H9 (cell line): ENCODE measurements at regions not wholly inside any gene's neighbourhood (a gene's known extent, or its start where the extent isn't known, plus 50 kb on each side); places are given as distances from the start of the nearest gene placed in this dataset.
A peak's percentile ranks its signal among the peaks of the same experiment; 100 is the strongest.

Source experiments
- DNase-seq: peaks from one replicate; pipeline ENCODE4 v3.0.0-alpha.2; 2017
- H2AFZ ChIP-seq: one replicate; pipeline ENCODE4 v1.6.1; 2013; ENCODE audit warnings: mild to moderate bottlenecking, low read length, control low read depth, moderate library complexity
- H2AK5ac ChIP-seq: 2 replicates; pipeline ENCODE4 v1.6.1; 2013; ENCODE audit warnings: low read length, control low read depth, mixed read lengths; ENCODE audit not compliant: insufficient read length
- H2BK120ac ChIP-seq: one replicate; pipeline ENCODE4 v1.6.1; 2013; ENCODE audit warnings: low read depth, mild to moderate bottlenecking, low read length, control low read depth, inconsistent platforms; ENCODE audit not compliant: poor library complexity, severe bottlenecking
- H2BK12ac ChIP-seq: 2 replicates; pipeline ENCODE4 v1.6.1; 2013; ENCODE audit warnings: low read length, control low read depth, mixed read lengths, low read depth; ENCODE audit not compliant: insufficient read length
- H2BK15ac ChIP-seq: 2 replicates; pipeline ENCODE4 v1.6.1; 2013; ENCODE audit warnings: low read depth, low read length, control low read depth
- H2BK20ac ChIP-seq: one replicate; pipeline ENCODE4 v1.6.1; 2013; ENCODE audit warnings: low read depth, mild to moderate bottlenecking, low read length, control low read depth, inconsistent platforms; ENCODE audit not compliant: poor library complexity, severe bottlenecking
- H2BK5ac ChIP-seq: 2 replicates; pipeline ENCODE4 v1.6.1; 2013; ENCODE audit warnings: low read length, control low read depth, mixed read lengths; ENCODE audit not compliant: insufficient read length
- H3K14ac ChIP-seq: 2 replicates; pipeline ENCODE4 v1.6.1; 2013; ENCODE audit warnings: low read length, control low read depth; ENCODE audit not compliant: insufficient read depth
- H3K18ac ChIP-seq: 2 replicates; pipeline ENCODE4 v1.6.1; 2013; ENCODE audit warnings: low read depth, mild to moderate bottlenecking, mixed read lengths, low read length, control low read depth; ENCODE audit not compliant: insufficient read length
- H3K23ac ChIP-seq: 2 replicates; pipeline ENCODE4 v1.6.1; 2013; ENCODE audit warnings: low read length, control low read depth, mixed read lengths, low read depth; ENCODE audit not compliant: insufficient read length
- H3K23me2 ChIP-seq: 2 replicates; pipeline ENCODE4 v1.6.1; 2013; ENCODE audit warnings: low read depth, mild to moderate bottlenecking, mixed read lengths, low read length, control low read depth; ENCODE audit not compliant: insufficient read length, poor library complexity, severe bottlenecking
- H3K27ac ChIP-seq: 2 replicates; pipeline ENCODE4 v1.5.1; 2013; ENCODE audit warnings: low read length, control low read depth, mixed read lengths, low read depth; ENCODE audit not compliant: insufficient read length
- H3K27me3 ChIP-seq: 2 replicates; pipeline ENCODE4 v1.6.1; 2013; ENCODE audit warnings: low read length, control low read depth, inconsistent platforms; ENCODE audit not compliant: insufficient read depth
- H3K4ac ChIP-seq: 2 replicates; pipeline ENCODE4 v1.6.1; 2013; ENCODE audit warnings: low read depth, mild to moderate bottlenecking, control low read depth, inconsistent platforms, low read length, moderate library complexity
- H3K4me1 ChIP-seq: 2 replicates; pipeline ENCODE4 v1.6.1; 2013; ENCODE audit warnings: low read length, control low read depth, inconsistent platforms; ENCODE audit not compliant: insufficient read depth
- H3K4me2 ChIP-seq: 2 replicates; pipeline ENCODE4 v1.6.1; 2013; ENCODE audit warnings: low read length, control low read depth, mixed read lengths; ENCODE audit not compliant: insufficient read length, insufficient read depth
- H3K56ac ChIP-seq: 2 replicates; pipeline ENCODE4 v1.6.1; 2013; ENCODE audit warnings: low read depth, mild to moderate bottlenecking, mixed read lengths, low read length, control low read depth; ENCODE audit not compliant: insufficient read length
- H3K79me1 ChIP-seq: 2 replicates; pipeline ENCODE4 v1.6.1; 2013; ENCODE audit warnings: low read depth, mild to moderate bottlenecking, moderate library complexity, low read length, control low read depth, inconsistent platforms; ENCODE audit not compliant: insufficient read depth, poor library complexity, severe bottlenecking
- H3K79me2 ChIP-seq: 2 replicates; pipeline ENCODE4 v1.6.1; 2013; ENCODE audit warnings: low read length, control low read depth, inconsistent platforms; ENCODE audit not compliant: insufficient read depth
- H3K9ac ChIP-seq: 2 replicates; pipeline ENCODE4 v1.6.1; 2013; ENCODE audit warnings: low read length, control low read depth, mixed read lengths; ENCODE audit not compliant: insufficient read length; ENCODE audit errors: extremely low read depth
- H3K9me3 ChIP-seq: one replicate; pipeline ENCODE4 v1.6.1; 2013; ENCODE audit warnings: low read depth, low read length, inconsistent platforms; ENCODE audit not compliant: control insufficient read depth
- H3T11ph ChIP-seq: one replicate; pipeline ENCODE4 v1.6.1; 2013; ENCODE audit warnings: mild to moderate bottlenecking, low read length, control low read depth, inconsistent platforms
- H4K20me1 ChIP-seq: one replicate; pipeline ENCODE4 v1.6.1; 2013; ENCODE audit not compliant: control insufficient read depth, insufficient read length, insufficient read depth
- H4K5ac ChIP-seq: 2 replicates; pipeline ENCODE4 v1.6.1; 2013; ENCODE audit warnings: low read depth, mild to moderate bottlenecking, mixed read lengths, low read length, control low read depth; ENCODE audit not compliant: insufficient read length
- H4K8ac ChIP-seq: replicated peaks from 2 replicates; pipeline ENCODE4 v1.6.1; 2013; ENCODE audit warnings: low read length, control low read depth, mixed read lengths, low read depth; ENCODE audit not compliant: insufficient read length
- H4K91ac ChIP-seq: 2 replicates; pipeline ENCODE4 v1.6.1; 2013; ENCODE audit warnings: low read depth, mild to moderate bottlenecking, moderate library complexity, mixed read lengths, low read length, control low read depth; ENCODE audit not compliant: insufficient read length
- H3K27ac Mint-ChIP-seq, 3 experiments: 2 replicates in 2 of 3; 3 replicates in 1 of 3; pipeline ENCODE4 v1.8.0; 2020 to 2021; ENCODE audit warnings: mixed read lengths in 3 of 3, mild to moderate bottlenecking in 1 of 3, moderate library complexity in 1 of 3
- H3K27me3 Mint-ChIP-seq: 2 replicates; pipeline ENCODE4 v1.8.0; 2021; ENCODE audit warnings: low read depth, mild to moderate bottlenecking, moderate library complexity, mixed read lengths
- H3K36me3 Mint-ChIP-seq, 3 experiments: 2 replicates in 2 of 3; 3 replicates in 1 of 3; pipeline ENCODE4 v1.8.0; 2020 to 2021; ENCODE audit warnings: low read depth in 3 of 3, mixed read lengths in 3 of 3; ENCODE audit not compliant: insufficient read depth in 1 of 3
- H3K4me1 Mint-ChIP-seq, 2 experiments: 2 replicates each; pipeline ENCODE4 v1.8.0; 2020; ENCODE audit warnings: mixed read lengths in 2 of 2
- H3K4me3 Mint-ChIP-seq, 2 experiments: 2 replicates in 1 of 2; 3 replicates in 1 of 2; pipeline ENCODE4 v1.8.0; 2020 to 2021; ENCODE audit warnings: mild to moderate bottlenecking in 2 of 2, mixed read lengths in 2 of 2, moderate library complexity in 1 of 2
- H3K9me3 Mint-ChIP-seq, 2 experiments: 2 replicates in 1 of 2; 3 replicates in 1 of 2; pipeline ENCODE4 v1.8.0; 2020; ENCODE audit warnings: mild to moderate bottlenecking in 2 of 2, mixed read lengths in 2 of 2, moderate library complexity in 1 of 2
- CTCF ChIP-seq: fragments of 200-600 bp; sonication (generic); conservative IDR thresholded peaks from 3 replicates; pipeline ENCODE4 v1.8.0; 2021; ENCODE audit warnings: antibody characterized with exemption, mild to moderate bottlenecking
- WGBS: extraction: QIAGEN DNeasy Blood & Tissue Kit; methylation state at CpG from one replicate; pipeline ENCODE4 v1.1.7; 2013; ENCODE audit warnings: missing lambda C conversion rate, low lambda C conversion rate, mixed read lengths; ENCODE audit not compliant: insufficient read length; ENCODE audit errors: extremely low coverage; 5-methylcytosine and 5-hydroxymethylcytosine counted together

GRCh38 chr12:108019862-108020261 is 109.2 kb upstream of the WSCD2 start:
- H3K9ac ChIP-seq = no peak overlapping the region
- Mint-ChIP-seq H3K9me3 (no peaks in the 10 kb centered on the region), H3K27ac (no peak overlapping the region), H3K4me3 (no peak overlapping the region), H3K27me3 (peaks cover 39% of the 10 kb centered on the region), H3K4me1 (no peaks in the 10 kb centered on the region), H3K36me3 (no peaks in the 10 kb centered on the region)
- H4K91ac ChIP-seq = no peak overlapping the region
- H2BK5ac ChIP-seq = no peak overlapping the region
- no peak overlapping the region for H3K18ac ChIP-seq
- no peak overlapping the region for H2AFZ ChIP-seq
- H4K8ac ChIP-seq = no peak overlapping the region
- no peak overlapping the region for H3K56ac ChIP-seq
- no peaks in the 10 kb centered on the region for H3K79me2 ChIP-seq
- no peak overlapping the region for H3T11ph ChIP-seq
- TF ChIP-seq CTCF = no peak
- H3K23ac ChIP-seq = no peak overlapping the region
- no peaks in the 10 kb centered on the region for H3K23me2 ChIP-seq
- no peak overlapping the region for H2BK120ac ChIP-seq
- no peaks in the 10 kb centered on the region for H3K27me3 ChIP-seq
- no peaks in the 10 kb centered on the region for H4K20me1 ChIP-seq
- H3K9me3 ChIP-seq = no peaks in the 10 kb centered on the region
- DNase-seq = peak; percentile 20
- WGBS = no CpG with 5 or more reads among the region's 2 CpGs
- H2BK12ac ChIP-seq = no peak overlapping the region
- no peak overlapping the region for H2BK15ac ChIP-seq
- H2AK5ac ChIP-seq = no peak overlapping the region
- H3K4me2 ChIP-seq = no peak overlapping the region
- H3K4me1 ChIP-seq = no peaks in the 10 kb centered on the region
- H3K4ac ChIP-seq = no peak overlapping the region
- H4K5ac ChIP-seq = no peak overlapping the region
- H2BK20ac ChIP-seq = no peak overlapping the region
- no peak overlapping the region for H3K27ac ChIP-seq
- H3K79me1 ChIP-seq = no peaks in the 10 kb centered on the region
- no peak overlapping the region for H3K14ac ChIP-seq
